GM21526 (cell line): ENCODE measurements at regions not wholly inside any gene's neighbourhood (a gene's known extent, or its start where the extent isn't known, plus 50 kb on each side); places are given as distances from the start of the nearest gene placed in this dataset.
"Not testable (repeated sequence)": the region's sequence is repeated elsewhere in the genome, so short reads cannot be mapped to it uniquely, and the experiment has no call there.

Experiments
- ATAC-seq: cut with Tn5 transposase; IDR thresholded peaks from one replicate; pipeline ENCODE4 v1.9.1; 2021; ENCODE audit warnings: moderate library complexity; ENCODE audit not compliant: unreplicated experiment, low FRiP score

DNA sequence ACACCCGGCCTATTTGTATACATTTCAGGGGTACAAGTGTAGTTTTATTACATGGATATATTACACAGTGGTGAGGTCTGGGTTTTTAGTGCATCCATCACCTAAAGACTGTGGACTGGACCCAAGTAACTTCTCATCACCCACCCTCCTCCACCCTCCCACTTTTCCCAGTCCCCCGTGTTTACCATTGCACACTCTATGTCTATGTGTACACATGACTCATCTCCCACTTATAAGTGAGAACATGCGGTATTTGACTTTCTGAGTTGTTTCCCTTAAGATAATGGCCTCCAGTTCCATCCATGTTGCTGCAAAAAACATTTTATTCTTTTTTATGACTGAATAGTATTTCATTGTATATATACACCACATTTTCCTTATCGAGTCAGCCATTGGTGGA, 98.9 kb upstream of the WAC start:
- ATAC-seq, result no peak

DNA sequence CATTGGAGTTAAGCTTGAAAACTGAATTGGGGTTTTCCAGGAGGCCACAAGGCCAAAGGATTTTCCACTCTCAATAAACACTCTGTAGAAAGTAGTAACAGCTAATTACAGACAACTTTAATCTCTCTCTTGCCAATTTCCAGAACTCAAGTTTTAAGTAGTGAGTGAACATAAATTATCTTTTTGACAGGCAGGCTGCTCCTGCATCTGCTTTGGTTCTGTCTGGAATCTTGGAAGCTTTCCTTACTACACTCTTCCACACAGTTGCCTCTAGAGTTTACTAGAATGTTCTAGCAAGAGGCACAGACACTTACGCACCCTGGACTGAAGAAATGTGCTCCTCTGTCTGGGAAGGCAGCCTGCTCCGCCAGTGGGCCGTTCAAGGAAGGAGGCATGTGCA, 90.5 kb upstream of the WAC start:
- no peak for ATAC-seq

DNA sequence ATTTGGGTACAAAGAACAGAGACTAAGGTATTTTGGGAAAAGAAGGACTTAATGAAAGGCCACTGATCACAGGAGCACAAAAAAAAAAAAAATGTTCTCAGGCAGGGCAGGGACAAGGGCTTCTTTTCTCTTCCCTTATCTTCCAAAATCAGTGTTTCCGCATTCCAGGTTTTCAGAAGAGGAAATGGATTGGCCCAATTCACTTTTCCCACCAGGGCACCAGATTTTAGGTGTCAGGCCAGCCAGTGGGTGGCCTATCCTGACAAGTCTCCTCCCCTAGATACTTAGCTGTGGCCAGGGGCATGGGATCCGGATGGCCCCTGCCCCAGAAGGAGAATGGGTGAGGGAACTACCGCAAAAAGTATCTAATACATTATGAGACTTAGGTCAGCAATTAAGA, 88.9 kb upstream of the WAC start:
- ATAC-seq, result no peak

- ATAC-seq, result no peak
Observed at GRCh38 chr10:28445516-28445915, 87.4 kb upstream of the WAC start.

- ATAC-seq, result no peak
Observed at GRCh38 chr10:28449382-28449781, 83.5 kb upstream of the WAC start.

DNA sequence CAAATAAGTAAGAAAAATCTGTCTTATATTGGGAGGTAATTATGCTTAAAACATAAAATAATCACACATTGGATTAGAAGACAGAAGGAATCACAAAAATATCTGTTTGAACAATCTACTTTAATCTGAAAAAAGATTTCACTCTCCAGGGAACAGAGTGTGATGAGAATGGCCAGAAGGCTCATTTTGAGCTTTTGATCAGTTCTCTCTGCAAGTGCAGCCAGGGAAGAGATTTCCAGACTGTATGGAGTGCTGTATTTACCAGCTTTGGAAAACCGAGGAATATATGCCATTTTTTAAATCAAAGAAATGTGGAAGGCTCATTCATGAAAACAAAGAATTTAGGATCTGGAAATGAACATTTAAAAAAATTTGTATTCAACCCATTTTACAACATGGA, 83.0 kb upstream of the WAC start:
- ATAC-seq, result no peak

- no peak for ATAC-seq
Observed at GRCh38 chr10:28453926-28454325, 79.0 kb upstream of the WAC start.

- no peak for ATAC-seq
Observed at GRCh38 chr10:28457110-28457509, 75.8 kb upstream of the WAC start.

- not testable (repeated sequence) for ATAC-seq
Observed at GRCh38 chr10:28457873-28458272, 75.0 kb upstream of the WAC start.

DNA sequence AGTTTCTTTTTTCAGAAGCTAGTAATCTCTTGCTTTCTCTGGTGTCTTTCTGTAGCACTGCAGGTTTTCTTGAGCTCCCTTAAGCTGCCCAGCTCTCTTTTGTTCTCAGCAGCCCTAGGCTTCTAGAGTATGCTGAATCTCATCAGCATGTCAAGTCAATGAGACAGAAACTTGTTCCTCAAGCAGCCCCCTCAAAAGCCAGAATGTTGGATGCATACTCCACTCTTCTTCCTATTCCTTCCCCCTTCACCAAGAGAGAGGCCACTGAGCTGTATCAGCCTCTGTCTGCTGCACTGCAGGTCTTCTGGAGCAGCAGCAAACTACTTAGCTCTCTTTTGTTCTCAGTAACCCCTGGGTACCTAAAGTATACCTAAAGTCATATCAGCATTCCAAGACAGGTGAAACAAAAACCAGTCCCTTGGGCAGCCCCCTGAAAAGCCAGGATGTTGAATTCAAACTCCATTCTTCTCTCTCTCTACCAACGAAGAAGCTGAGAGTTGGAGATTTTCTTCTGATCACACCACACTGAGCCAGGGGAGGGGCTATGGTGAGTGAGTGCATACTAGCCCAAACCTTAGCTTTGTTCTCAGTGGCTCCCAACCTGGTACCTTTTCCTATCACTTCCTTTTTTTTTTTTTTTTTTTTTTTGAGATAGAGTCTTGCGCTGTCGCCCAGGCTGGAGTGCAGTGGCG, 73.3 kb upstream of the WAC start:
- ATAC-seq, result peak; percentile 70

- no peak for ATAC-seq
Observed at GRCh38 chr10:28463141-28463540, 69.8 kb upstream of the WAC start.

DNA sequence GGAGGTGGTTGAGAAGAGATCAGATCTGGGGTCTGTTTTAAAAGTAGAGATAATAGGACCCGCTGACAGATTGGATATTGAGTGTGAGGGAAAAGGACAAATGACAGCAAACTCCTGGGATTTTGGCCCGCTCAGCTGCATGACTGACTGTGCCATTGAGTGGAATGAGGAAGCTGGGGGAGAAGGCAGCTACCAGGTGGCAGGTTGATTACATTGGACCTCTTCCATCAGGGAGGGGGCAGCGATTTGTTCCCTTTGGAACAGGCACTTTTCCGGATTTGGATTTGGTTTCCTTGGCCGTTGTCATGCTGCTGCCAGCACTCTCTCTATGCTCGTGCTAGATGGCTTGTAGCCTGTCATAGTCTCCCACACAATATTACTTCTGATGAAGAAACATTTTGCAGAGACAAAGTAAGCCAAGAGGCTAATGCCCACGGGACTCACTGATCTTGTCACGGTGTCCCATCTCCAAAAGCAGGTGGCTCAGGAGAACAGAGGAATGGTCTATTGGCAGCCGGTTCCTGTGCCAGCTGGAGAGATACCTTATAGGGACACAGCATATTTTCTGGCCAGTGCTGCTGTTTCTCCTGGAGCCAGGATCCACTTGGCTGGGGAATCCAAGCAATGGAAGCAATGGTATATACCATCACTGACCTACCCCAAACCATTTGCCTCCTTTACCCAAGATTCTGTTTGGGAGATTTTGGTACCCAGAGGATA, 69.1 kb upstream of the WAC start:
- no peak for ATAC-seq

DNA sequence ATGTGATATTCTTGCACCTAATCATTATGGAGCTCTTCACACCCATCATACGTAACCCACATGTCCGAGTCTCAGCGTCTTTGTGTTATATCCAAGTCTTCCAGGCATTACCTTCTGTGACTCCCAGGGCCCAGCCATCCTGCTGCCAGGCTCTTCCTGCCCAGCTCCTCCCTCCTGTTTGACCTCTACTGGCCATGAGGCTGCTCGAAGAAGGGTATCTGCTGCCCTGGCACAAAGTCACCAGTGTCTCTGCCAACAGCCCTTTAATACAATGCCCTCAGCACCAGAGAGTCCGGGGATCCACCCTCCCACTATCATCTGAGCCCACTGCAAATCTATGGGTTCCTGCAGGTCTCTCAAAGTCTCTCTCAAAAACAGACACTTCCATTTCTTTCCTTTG, 65.3 kb upstream of the WAC start:
- no peak for ATAC-seq

- ATAC-seq, result no peak
Observed at GRCh38 chr10:28468707-28469483, 64.0 kb upstream of the WAC start.

- no peak for ATAC-seq
Observed at GRCh38 chr10:28470873-28471651, 61.9 kb upstream of the WAC start.

- no peak for ATAC-seq
Observed at GRCh38 chr10:28471652-28472050, 61.3 kb upstream of the WAC start.

GRCh38 chr10:28478646-28479045, 54.3 kb upstream of the WAC start:
- no peak for ATAC-seq

DNA sequence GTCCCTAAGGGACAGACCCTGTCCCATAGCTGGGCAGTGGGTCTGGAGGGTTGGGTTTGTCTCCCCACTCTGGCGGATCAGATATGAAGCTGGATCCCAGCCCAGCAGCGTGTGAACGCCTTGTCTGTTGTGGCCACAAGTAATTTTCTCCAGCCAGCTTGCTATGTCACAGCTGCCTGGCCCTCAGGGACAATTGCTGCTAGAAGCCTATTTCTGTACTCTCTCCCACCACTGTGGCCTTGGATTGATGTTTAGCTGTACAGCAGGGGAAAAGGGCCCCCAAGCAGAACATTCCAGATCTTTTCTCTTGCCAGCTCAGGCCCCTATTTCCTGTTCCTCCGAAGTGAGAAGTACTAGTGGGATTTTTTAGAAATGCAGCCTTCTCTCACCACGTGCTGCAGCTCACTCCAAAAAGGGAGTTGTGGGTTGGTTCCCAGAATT, 53.5 kb upstream of the WAC start:
- no peak for ATAC-seq

GRCh38 chr10:28479927-28480627, 52.8 kb upstream of the WAC start:
- no peak for ATAC-seq

DNA sequence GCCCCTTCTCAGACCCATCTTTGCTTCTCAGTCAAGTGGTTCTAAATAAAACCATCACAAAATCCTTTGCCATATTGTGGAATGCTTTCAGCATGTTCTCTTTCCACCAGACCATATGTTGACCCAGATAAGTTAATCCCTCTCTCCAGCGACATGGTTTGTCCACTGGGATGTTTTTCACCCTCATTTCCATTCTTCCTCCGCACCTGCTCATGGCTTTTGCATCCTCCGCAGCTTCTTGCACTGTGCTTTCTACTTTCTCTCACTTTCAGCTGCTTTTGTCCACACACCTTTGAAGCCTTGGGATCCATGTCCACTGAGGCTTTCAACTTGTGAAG, 52.3 kb upstream of the WAC start:
- no peak for ATAC-seq
